ENCODE measurements at regions not wholly inside any gene's neighbourhood (a gene's known extent, or its start where the extent isn't known, plus 50 kb on each side); places are given as distances from the start of the nearest gene placed in this dataset.
"Not testable (repeated sequence)": the region's sequence is repeated elsewhere in the genome, so short reads cannot be mapped to it uniquely, and the experiment has no call there.

DNA sequence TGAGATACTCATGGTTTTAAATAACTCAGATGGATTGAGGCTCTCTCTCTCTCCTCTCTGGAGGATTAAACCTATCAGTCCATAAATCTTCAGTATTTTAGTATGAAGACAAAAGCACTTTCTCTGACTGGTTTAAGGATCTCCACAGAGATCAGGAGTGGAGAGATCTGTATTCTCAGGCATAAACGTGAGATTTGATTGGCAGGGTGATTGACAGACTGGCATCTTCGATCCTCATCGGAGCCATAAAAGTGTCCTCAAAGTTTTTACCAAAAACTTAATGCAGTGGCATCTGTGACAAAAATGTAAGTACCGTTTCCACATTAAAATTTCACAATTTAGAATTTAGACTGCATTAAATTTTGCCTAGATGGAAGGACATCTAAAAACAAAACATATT is 870.1 kb downstream of the KCNJ2 start:
- DNase-seq = no peak

DNA sequence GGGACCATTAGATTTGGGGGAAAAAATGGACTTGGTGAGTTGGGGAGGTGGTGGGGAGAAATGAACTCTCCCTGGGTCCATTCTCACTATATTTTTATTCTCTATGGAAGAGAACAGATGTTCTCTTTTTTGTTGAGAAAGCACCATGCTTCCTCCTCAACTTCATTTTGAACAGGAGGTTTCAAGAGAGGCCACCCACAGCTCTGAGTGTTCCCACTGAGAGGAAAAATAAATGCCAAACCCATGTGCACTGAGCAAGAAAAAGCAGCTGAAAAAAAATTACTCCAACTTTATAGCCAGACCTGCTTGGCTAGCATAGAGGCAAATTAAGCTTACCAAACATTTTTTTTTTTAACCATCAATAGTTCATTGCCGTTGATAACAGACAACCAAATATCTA is 883.6 kb downstream of the KCNJ2 start:
- DNase-seq = no peak

DNA sequence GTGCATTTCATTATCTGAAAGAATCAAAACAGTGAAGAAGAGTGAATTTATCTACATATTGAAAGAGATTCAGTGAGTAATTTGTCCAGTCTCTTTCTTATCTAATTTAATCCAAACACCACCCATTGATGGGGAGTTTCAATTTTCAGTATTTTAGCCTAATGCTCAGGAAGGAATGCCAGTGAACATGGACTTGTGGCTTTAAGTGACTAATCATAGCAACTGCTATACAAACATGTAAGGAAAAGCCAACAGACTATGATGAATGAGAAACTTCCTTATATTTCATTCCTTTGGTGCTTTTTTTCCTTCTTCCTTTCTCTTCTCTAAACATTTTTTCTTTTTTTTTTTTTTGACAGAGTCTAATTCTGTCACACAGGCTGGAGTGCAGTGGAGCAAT is 885.8 kb downstream of the KCNJ2 start:
- DNase-seq = no peak

DNA sequence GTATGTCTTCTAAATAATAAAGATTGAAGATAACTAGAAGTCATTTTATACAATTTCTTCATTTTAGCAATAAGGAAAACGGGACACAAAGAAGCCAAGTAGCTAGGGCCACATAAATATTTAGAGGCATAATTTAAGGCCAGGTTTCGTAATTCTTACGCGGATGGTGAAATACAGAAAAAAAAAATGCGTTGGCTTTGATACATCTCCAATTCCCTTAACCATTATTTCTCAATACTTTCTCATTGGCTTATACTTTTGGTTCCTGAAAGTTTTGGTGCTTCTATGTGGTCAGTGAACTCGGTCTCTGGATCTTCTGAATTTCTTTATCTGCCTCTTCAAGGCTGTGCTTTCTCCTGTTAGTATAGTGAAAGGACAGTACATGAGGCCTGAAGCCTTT is 888.1 kb downstream of the KCNJ2 start:
- no peak for DNase-seq

DNA sequence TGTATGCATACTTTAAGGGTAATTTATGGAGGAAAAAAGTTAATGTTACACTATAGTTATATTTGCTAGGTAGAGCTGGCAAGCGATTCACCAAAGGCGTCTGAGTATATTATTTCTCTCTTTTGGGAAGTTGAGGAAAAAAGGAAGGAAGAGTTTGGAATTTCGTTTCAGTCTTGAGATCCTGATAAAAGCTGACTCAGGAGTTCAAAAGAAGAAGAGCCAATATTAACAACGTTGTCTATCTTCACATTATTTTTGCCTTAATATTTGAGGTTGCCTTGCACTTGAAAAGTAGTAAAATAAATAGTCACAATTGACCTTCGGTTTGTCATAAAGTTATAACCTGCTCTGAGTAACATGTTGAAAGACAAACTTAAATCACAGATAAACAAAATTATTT is 888.6 kb downstream of the KCNJ2 start:
- DNase-seq = no peak

DNA sequence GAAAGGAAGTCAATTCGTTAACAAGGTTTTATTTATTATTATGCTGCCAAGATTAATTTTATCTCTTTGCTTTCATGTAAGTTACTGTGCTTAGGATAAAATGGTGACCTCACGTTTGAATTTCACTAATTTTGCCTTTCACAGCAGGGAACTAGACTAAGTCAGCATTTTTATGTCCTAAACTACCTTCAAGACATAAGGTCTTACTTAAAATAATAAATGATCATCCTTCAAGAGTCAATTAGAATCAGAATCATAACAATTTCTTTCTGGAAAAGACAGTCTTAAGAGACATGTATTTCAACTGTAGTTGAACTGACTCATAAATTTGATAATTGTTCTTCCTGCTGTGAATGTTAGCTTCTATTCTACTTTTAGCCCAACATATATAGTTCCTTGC is 893.8 kb downstream of the KCNJ2 start:
- no peak for DNase-seq

DNA sequence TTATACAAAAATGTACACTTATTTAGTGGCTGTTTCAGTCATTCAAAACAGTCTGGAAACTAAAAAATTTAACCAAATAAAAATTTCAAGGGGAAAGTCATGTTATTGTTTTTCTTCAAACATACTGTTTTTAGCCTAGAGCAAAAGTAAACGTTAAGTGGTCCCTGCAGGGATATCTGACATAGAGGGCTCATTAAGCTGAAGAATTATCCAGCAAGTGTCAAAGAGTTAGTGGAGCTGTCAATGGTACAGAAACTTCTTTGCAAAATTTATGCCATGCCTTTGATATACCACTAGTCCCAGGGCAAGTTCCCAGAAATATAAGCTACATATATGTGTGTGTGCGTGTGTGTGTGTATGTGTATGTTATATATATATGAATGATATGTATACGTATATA is 894.2 kb downstream of the KCNJ2 start:
- no peak for DNase-seq

DNA sequence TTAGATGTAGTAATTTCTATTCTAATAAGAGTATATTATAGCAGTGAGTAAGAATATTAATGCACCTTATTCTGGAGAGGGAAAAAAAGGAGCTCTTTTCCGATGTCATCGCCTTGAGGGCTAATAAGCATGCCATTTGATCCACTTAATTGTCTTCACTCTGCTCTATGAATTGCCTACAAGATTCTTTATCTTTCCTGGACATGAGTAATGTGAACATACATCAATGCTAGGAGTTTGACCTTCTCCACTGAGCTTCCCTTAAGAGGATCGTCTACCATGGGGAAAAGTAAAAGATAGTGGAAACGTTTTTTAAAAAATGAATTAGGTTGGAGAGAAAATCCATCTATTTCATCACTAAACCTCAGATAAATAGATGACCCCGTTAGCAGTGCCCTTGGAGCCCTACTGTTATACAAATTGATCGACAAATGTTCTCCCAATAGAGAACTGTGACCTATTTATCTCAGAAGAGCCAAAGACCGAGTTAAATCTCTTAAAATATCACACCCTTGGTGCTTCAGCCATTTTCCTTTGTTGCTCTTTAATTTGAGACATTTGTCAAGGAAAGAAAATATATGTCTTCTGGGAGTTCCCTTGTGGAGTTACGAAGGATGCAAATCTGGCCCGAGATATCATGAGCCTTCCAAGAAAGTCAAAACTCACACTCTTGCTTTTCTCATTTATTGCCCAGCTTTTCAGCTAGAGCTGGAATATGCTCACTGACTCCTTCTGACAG is 898.5 kb downstream of the KCNJ2 start:
- DNase-seq = no peak

DNA sequence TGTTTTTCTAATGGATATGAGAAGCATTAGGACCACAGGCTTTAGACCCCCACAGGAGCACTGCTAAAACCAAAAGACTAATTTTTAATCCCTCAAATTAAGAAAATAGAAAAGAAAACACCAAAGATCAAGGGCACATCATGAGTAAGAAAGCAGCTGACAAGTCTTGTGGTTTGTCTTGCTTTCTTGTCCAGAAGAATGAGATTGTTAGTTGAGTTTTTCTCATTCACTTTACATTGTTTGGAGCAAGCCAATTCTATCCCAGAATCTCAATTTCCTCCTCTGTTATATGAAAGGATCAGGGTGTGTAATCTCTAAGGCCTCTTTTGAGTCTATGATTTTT is 899.0 kb downstream of the KCNJ2 start:
- DNase-seq = no peak

DNA sequence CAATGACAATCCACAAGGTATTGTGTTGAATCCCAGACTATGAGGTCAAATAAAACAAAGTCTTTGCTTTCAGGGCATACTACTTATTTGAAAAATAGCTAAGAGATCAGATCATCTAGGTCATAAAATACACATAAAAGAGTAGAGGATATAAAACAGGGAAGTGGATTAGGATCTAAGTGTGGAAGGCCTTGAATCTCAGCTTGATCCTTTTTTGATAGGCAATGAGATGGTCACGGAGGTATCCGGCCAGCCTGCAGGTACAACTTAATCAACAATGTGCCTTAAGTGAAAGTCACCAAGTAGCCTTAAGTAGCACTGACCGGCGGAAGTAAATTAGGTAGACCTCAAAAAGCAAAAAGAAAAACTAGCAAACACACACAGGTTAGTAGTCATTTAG is 901.7 kb downstream of the KCNJ2 start:
- DNase-seq = no peak

DNA sequence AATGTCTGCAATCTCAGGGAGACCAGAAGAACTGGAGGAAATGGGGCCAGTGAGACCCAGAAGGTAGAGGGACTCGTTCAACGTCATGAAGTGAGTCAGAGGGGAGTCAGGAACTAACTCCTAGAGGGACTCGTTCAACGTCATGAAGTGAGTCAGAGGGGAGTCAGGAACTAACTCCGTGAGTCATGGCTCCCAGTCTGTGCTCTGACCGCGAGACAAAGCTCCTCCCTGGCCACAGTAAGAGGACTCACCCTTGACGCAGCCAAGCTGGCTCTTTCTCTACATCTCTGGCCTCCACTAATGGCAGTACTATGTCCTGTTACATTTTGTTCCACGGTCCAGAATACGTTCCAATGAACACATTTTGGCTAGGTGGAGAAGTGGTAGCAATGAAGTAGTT is 902.5 kb downstream of the KCNJ2 start:
- DNase-seq = no peak

DNA sequence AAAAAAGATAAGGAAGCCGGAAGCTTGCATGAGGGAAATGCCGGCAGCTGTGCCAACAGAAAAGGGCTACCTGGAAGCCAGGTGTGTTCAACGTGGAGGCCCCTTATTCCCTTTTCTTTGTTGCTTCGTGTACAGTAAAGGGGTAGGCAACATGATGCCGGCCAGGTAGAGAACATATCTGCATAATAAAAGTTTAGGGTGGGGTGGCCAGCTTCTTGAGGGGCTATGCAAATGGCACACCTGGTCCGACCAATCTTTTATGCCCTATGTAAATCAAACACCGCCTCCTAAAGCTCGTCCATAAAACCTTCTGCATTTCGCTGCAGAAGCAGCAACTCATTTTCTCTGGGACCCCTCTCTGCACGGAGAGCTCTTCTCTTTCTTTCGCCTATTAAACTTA is 911.6 kb downstream of the KCNJ2 start:
- no peak for DNase-seq

DNA sequence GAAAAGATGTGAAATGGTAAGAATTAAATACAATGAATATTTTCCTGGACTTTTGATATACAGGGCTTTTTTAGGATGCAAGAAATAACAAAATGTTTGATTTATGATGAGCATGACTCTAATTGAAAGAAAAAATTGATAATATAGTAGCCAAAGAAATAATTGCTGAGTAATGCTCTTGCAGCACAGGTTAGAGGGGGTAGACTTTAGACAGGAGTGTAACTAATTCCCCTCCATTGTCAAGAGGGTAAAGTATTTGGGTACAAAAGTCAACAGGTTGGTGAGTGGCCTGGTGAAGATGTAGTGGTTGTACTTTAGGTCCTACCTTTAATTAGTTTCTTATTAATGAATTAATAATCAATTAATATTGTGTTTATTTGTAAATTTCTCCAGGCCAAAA is 912.3 kb downstream of the KCNJ2 start:
- no peak for DNase-seq

DNA sequence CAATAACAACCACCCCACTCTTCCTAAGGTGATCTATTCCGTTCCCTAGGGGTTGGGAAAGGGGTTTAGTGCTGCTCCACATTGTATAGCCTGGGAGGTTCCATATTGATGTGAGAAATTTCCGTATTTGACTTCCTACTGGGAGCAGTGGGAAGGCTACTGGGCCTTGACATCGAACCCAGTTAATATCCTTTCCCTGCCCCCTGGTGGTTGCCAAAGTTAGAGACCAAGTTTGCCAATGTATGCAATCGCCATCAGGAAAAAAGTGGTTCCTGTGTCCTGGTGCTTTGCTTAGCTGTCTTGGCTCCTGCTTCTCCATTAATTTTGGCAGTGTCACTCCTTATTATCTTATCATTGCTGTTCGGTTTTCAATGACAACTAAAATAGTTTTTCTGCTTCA is 914.9 kb downstream of the KCNJ2 start:
- DNase-seq = no peak

DNA sequence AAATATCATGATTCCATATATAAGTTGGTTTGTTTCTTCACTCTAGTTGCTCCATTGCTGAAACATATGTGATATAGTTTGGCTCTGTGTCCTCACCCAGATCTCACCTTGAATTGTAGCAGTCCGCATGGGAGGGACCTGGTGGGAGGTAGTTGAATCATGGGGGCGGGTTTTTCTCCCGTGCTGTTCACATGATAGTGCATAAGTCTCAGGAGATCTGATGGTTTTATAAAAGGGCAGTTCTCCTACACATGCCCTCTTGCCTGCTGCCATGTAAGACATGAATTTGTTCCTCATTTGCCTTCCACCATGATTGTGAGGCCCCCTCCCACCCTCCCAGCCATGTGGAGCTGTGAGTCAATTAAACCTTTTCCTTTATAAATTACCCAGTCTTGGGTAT is 915.5 kb downstream of the KCNJ2 start:
- no peak for DNase-seq

DNA sequence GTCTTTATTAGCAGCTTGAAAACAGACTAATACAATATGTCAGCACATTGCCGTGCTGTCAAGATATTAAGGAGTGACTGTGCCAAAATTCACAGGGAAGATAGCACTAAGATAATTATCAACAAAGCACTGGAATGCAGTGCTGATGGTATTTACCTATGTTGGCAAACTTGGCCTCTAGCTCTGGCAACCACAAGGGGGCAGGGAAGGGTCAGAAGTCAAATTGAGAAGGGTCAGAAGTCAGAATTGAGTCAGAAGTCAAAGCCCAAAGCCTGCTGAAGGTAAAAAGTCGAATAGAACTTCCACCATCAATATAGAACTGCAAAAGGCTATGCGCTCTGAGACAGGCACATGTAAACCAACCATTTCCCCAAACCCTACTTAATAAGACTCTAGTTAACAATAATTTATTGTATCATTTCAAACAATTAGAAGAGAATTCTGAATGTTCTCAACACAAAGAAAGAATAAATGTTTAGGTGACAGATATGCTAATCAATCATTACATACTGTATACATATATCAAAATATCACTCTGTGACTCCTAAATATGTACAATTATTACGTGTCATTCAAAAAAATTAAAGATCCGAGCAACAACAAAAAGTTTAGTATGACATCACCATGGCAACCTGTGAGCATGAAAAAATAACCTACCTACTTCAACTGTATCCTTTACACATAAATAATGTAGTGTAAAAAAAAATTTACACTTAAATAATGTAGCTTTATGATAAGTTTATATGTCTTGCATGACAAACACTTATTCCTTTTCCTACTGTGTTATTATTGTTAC is 916.1 kb downstream of the KCNJ2 start:
- DNase-seq = no peak

DNA sequence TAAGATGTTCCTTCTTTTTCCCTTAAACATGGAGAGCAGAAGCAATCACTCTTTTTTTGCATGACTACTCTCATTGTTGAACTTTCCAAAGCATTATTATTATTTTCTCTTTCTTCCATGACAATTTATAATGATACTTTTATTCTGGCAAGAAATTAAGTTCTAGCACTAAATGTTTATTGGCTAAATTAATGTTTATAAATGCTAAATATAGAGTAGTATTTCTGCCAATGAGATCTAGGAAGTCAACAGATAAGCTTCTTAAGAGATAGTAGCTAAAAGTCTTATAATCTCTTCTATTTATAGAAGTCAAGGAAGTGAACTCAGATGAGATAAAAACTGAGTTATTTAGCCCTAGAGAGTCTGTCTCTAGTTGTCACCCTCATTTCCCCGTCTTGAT is 920.1 kb downstream of the KCNJ2 start:
- DNase-seq = no peak

DNA sequence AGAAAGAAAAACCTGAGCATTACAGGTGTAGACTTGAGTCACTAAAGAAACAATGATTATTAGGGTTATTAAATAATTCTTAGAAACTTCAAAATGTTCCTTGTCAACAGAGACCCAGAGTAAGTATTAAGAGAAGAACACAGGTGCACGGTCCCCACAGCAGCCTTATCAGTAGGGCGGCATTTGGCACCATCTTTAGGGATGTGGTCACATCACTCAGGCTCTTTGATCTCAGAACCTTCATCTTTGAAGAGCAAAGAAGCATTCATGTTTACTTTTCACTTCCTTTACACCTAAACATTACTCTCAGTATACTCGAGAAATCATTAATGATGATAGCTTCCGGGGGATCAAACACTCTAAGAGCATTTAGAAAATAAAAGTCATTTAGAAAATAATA is 928.7 kb downstream of the KCNJ2 start:
- DNase-seq = no peak

DNA sequence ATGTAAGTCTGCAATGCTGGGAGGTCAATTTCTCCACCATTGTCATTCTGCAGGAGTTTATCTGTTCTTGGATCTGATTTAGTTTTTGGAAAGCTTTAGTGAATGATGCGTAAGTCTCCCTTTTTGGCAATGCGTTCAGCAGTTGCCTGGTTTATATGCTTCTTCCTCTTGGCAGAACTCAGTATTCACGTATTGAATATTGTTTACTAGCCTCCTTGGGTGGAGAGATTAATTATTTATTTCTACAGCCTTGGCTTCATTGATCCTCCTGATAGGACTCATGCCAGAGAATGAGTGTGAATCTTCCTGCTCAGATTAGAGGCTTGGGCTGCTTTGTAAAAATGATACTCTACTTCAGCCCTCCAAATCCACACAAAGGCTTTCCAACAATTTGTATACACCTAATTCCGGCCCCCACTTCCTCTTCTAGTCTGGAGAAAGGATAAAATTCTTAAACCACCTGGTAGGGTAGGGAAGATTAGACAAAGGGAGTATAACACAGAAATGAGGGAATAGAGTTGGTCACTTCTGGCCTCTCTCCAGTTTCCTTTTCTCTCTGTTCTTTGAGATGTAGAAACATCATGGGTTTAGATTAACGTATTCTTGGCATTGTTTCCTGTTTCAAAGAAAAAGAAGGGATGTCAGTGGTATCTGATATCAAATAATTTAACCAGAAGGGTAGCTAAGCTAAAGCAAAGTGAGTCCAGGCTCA is 929.8 kb downstream of the KCNJ2 start:
- DNase-seq = no peak

DNA sequence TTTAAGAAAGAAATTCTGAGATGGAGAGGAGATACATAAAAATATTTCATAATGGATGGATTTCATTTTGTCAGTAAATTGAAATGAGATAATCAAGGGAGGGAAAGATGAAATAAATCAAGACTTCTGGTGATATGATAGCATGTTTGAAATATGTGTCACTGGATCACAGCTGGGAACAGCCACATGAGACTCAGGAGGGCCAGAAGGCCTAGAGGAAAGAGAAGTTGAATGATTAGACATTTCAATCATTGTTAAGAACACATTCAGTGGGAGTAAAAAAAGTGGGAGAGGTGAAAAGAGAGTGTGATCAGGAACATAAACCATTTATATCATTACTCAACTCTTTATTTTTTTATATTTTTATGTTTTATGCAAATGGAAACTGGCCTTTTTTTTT is 933.4 kb downstream of the KCNJ2 start:
- DNase-seq = no peak

DNA sequence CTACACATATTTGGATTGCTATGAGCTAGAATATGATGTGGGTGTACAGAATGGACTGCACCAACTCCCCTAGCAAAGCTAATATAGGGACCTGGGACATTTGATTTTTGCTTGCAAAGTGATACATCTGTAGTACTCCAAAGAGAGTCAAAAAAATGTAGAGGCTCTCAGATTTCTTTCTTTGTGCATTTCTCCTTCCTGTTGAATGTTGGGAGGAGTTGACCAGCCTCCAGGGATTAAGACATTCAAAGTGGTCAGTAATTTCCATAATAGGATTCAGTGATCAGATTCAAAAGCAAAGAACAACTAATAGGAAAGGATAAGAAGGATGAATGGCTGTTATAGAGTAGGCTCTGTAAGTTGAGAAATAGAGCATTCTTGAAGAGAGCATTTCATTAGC is 934.9 kb downstream of the KCNJ2 start:
- DNase-seq = no peak

DNA sequence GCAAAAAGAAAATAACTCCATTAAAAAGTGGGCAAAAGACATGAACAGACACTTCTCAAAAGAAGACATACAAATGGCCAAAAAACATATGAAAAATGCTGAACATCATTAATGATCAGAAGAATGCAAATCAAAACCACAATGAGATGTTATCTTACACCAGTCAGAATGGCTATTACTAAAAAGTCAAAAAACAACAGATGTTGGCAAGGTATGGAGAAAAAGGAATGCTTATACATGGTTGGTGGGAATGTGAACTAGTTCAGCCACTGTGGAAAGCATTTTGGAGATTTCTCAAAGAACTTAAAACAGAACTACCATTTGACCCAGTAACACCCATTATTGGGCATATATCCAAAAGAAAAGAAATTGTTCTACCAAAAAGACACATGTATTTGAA is 936.7 kb downstream of the KCNJ2 start:
- DNase-seq = not testable (repeated sequence)

DNA sequence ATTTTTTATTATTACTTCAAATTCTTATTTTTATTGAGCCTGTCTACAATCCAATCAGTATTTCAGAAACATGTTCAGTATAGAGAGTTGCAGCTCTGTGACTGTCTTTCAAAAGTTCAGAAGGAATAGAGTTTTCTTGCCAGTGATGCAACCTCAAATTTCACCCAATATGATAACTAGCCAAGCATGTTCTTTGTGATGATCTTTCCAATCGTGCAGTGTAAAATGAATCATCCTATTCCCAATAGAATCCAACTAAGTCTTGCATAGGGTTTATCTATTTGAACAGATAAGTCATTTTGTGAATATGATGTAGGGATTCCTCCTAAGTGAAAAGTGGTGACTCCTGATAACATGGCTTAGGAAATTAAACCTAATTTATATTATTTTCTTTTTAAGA is 937.8 kb downstream of the KCNJ2 start:
- DNase-seq = no peak

DNA sequence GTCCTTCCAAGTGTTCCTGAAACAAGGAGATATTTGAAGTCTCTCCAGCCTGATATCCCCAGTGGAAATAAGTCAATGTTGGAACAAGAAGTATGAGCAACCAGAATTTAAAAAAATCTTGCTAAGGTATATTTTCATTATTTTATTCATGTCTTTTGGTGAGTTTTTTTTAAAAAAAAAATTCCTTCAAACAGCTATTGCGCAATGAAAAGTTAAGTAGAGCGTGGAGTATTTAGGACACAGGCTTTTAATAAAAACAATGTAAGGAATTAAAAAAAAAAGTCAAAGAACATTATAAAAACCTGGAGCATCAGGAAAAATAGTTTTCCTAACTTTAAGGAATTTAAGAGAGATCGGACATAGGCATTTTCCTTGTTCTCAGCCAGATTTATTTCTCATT is 940.4 kb downstream of the KCNJ2 start:
- no peak for DNase-seq

All from CD4-positive, alpha-beta T cell treated with Interleukin-4 for 1 hour (primary cell).